CD4-positive, alpha-beta T cell treated with Interleukin-10 for 1 hour (primary cell): ENCODE measurements at regions not wholly inside any gene's neighbourhood (a gene's known extent, or its start where the extent isn't known, plus 50 kb on each side); places are given as distances from the start of the nearest gene placed in this dataset.

Experiments
- DNase-seq: peaks from one replicate; pipeline ENCODE4 v3.0.0-alpha.2; 2020

DNA sequence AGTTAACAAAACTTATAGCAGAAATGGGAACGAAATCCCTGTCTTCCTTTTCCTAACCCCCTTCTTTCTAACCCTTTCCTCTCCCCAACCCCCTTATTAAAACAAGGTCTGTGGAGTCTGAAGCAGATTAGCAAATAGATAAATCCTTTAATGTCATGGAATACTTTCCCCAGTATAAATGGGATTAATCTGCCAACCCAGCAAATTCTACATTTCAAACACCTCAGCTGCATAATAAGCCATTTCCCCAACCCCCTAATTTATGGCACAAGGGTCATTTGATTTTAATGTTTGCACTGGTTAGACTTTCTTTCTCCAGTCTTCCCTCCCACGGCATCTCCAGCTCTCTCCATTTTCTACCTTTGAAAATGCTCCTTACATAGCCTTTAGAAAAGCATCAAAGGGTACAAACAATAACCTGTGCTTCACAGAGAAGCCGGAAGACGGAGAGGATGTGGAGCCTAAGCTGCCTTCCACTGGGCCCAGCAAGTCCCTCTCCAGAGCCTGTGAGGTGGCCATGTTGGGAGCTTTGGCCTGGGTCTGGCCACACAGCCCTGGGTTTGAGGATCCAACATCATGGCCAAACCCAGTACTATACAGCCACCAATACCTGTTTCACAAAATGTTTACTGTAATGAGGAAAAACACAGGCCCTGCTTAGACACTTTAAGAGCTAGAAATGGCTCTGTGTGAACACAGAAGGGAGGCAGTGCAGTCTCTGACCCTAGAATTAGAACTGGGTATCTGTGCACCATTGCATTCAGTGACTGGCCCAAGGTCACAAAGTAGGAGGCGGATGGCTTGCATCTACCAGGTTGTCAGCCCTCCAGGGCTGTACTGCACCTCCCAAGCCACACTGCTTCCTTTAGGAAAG lies 56.9 kb upstream of the SPRY1 start:
- DNase-seq = no peak

DNA sequence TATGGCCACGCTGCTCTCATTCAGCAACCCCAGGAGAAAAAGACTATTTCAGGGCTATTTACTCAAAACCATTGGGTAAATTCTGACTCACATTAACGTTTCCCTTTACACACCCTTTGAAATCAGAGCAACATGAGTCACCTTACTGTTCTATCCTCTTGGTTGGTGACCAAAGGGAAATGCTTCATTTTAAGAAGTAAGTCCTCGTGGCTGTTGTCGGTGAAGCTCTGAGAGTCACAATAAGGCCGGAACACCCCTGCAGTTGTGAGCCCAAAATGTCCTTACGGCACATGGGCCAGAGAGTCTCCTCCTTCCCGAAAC lies 56.3 kb upstream of the SPRY1 start:
- DNase-seq = no peak

DNA sequence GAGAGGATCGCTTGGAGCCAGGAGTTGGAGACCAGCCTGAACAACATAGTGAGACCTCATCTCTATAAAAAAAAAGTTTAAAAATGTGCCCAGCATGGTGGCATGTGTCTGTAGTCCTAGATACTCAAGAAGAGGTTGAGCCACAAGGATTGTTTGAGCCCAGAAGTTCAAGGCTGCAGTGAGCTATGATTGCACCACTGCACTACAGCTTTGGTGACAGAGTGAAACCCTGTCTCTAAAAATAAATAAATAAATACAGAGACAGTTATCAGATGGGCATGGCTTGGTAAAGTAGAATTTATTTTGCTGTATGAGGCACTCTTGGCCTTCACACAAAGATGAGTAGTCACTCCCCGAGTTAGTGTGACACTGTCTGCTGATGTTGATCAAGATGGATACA lies 54.1 kb upstream of the SPRY1 start:
- no peak for DNase-seq

DNA sequence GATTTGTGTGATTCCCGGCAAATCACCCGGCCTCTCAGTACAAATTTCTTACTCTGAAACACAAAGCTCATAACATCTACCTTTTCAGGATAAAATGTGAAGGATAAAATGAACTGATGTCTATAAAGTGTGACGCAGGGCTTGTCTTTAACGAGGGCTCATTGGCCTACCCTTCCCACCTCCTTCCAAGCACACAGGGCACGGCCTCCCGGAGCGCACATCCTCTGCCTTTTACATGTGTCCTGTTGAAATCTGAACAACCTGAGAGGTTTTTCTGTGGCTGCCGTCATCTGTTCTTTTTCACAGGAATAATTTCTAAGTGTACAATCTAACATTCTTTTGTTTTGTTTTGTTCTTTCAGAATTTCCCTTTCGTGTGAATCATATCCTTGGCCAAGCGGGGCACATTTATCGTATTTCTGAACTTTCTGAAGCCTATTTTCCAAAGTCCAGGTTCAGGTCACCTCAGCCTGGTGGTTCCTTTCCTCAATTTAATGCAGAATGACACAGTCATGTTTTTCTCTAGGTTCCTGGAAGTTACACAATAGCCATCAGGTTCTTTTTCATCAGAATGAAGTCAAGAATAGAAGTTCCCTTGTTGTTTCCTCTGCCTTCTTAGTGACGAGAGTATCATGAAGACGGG lies 53.1 kb upstream of the SPRY1 start:
- no peak for DNase-seq

DNA sequence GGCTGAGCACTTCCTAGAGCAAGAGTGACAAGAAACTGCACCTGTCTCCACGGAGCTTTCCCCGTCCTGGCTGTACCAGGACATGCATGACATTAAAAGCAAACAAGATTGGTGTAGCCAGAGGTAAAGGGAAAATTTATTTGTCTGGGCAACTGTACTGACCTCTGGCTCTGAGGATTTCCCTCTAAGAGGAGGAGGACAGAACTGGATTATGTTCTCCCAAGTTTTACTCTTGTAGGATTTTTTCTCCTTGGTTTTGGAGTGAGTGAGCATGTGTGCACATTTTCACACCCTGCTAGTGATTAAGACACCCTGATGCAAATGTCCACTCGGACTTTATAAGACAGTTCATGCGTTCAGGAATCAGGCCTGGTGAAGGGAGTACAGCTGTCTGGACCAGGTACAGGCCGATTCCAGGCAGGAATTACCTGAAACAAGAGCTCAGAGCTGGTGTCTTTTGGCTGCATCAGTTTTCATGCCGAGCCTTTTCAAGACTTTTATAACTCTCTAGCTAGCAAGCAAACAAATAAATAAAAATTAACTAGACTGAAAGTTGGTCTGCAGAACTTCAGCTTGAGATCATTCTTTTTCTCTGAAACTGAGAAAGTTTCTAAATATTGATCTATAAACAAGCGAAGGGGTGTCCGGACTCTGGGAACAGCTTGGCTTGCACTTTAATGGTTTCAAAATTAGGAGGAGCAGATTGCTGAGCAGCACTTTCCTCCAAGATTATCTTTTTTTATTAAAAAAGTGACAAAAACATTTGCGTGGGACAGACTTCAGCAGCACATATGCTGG lies 51.3 kb upstream of the SPRY1 start:
- no peak for DNase-seq

DNA sequence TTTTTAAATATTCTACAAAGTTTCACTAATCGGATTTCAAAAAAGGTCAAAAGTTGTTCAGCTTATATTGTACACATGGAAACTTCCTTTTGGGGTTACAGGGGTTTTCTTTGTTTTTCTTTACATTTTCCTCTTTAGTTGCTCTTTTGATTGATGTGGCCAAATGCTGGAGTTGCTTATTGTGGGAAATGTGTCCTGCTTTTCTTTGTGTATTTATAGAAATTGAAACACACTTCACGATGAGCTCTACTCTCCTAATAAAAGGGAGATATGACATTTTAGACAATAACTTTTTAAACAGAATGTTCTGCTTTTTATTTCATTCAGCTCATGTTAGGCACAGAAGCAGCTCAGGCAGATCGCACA lies 50.7 kb upstream of the SPRY1 start:
- no peak for DNase-seq

DNA sequence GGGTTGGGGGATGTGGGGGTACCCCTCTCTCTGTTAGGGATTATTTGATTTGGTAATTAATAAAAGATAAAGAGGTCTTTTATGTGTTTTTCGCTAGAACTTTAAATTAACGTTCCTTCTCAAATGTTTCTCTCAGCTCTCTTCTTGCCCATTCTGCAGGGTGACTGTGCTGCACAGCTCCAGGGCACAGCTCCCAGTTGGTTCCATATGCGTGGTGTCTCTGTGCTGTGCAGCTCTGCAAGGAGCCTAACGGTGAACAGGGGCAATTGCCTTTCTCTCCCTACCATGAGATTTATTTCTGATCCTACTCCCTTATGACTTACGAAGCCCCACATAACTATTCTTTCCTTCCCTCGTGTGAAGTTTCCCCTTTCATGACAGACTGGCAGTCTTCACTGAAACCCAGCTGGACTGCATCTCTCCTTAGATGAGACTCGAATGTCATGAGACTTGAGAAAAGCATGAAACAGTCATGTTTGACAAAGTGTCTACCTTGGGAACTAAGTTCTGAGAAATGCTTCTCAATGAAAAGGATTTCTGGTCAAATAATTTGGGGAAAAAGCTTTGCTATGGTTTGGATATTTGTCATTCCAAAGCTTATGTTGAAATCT lies 50.2 kb upstream of the SPRY1 start:
- DNase-seq = no peak
